Keratinocyte (primary cell): ENCODE measurements at regions not wholly inside any gene's neighbourhood (a gene's known extent, or its start where the extent isn't known, plus 50 kb on each side); places are given as distances from the start of the nearest gene placed in this dataset.

Source experiments
- CTCF ChIP-seq, 3 experiments: IDR thresholded peaks in 1 of 3; conservative IDR thresholded peaks in 1 of 3; optimal IDR thresholded peaks in 1 of 3; 2 replicates in 2 of 3; 3 replicates in 1 of 3; pipeline versions ENCODE3 to v1.5.1; 2011; ENCODE audit warnings: low read length in 3 of 3, mild to moderate bottlenecking in 3 of 3, moderate library complexity in 2 of 3, control low read depth in 1 of 3, inconsistent platforms in 1 of 3; ENCODE audit not compliant: insufficient read depth in 2 of 3; ENCODE audit errors: extremely low read depth in 1 of 3
- EZH2 ChIP-seq: IDR thresholded peaks from one replicate; pipeline ENCODE4 v1.6.1; 2012; ENCODE audit warnings: inconsistent platforms, mild to moderate bottlenecking, low read length, moderate library complexity

DNA sequence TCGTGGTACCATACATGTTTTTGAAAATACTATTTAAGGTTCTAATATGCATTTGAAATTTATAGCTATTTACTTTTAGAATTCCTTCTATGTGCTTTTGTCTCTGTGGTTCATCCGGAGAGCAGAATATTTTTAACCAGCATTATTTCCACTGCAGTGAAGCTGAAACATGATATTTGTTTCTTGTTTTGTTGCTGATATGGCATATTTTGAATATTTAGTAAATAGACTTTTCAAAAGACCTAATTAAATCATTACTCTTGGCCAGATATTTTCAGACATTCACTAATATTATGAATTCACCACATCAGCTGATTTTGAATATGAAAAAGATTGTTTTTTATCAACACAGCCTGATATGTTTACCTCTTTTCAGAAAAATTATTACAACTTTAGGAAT, 87.0 kb downstream of the FAT4 start:
- TF ChIP-seq CTCF (optimal IDR thresholded peaks at IDR 0.05 in 1 of 3, IDR thresholded peaks at IDR 0.05 in 1 of 3, conservative IDR thresholded peaks at IDR 0.05 in 1 of 3; ENCODE audit: extremely low read depth in 1 of 3, insufficient read depth in 2 of 3, low read length in 3 of 3), result no peak
- no peak for TF ChIP-seq EZH2
